ENCODE measurements at regions not wholly inside any gene's neighbourhood (a gene's known extent, or its start where the extent isn't known, plus 50 kb on each side); places are given as distances from the start of the nearest gene placed in this dataset.

DNA sequence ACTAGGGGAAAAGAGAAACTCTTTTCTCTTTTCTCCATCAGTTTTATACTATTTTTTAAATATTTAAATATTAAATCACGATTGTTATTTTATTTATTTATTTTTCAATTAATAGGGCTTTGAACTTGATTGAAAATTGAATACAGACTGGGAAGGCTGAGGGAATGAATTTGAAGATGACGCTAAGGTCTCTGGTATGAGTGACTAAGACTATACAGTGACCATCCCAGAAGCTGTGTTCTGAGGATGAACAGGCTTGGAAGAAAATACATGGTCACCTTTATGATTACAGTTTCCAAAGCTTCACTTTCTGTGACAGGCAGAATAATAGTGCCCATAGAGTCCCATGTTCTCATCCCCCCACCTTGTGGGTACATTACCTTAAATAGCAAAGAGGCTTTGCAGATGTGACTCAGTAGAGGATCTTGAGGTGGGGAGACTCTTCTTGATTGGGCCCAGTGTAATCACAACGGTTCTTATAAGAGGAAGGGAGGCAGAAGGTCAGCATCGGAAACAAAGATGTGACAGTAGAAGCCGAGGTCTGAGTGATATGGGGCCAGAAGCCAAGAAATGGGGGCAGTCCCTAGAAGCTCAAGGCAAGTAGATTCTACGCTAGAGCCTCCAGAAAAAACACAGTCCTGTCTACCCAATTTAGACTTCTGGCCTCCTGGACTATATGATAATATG lies 51.0 kb upstream of the LPP start:
- TF ChIP-seq TAF1 (IDR thresholded peaks at IDR 0.05; ENCODE audit: borderline replicate concordance, insufficient read depth, low read length) (no peak), FOXP2 (optimal IDR thresholded peaks at IDR 0.05; ENCODE audit: borderline replicate concordance, extremely low read depth, extremely low read length, insufficient read depth) (no peak), SIN3A (IDR thresholded peaks at IDR 0.05; ENCODE audit: borderline replicate concordance, insufficient read depth, low read length) (no peak), POLR2AphosphoS5 (IDR thresholded peaks at IDR 0.05; ENCODE audit: low read depth, low read length) (no peak)
- TF ChIP-seq, protein P1, sequence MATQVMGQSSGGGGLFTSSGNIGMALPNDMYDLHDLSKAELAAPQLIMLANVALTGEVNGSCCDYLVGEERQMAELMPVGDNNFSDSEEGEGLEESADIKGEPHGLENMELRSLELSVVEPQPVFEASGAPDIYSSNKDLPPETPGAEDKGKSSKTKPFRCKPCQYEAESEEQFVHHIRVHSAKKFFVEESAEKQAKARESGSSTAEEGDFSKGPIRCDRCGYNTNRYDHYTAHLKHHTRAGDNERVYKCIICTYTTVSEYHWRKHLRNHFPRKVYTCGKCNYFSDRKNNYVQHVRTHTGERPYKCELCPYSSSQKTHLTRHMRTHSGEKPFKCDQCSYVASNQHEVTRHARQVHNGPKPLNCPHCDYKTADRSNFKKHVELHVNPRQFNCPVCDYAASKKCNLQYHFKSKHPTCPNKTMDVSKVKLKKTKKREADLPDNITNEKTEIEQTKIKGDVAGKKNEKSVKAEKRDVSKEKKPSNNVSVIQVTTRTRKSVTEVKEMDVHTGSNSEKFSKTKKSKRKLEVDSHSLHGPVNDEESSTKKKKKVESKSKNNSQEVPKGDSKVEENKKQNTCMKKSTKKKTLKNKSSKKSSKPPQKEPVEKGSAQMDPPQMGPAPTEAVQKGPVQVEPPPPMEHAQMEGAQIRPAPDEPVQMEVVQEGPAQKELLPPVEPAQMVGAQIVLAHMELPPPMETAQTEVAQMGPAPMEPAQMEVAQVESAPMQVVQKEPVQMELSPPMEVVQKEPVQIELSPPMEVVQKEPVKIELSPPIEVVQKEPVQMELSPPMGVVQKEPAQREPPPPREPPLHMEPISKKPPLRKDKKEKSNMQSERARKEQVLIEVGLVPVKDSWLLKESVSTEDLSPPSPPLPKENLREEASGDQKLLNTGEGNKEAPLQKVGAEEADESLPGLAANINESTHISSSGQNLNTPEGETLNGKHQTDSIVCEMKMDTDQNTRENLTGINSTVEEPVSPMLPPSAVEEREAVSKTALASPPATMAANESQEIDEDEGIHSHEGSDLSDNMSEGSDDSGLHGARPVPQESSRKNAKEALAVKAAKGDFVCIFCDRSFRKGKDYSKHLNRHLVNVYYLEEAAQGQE (IDR thresholded peaks at IDR 0.05; ENCODE audit: insufficient read depth in 1 of 2, low read depth in 2 of 2, low read length in 2 of 2): no peak

DNA sequence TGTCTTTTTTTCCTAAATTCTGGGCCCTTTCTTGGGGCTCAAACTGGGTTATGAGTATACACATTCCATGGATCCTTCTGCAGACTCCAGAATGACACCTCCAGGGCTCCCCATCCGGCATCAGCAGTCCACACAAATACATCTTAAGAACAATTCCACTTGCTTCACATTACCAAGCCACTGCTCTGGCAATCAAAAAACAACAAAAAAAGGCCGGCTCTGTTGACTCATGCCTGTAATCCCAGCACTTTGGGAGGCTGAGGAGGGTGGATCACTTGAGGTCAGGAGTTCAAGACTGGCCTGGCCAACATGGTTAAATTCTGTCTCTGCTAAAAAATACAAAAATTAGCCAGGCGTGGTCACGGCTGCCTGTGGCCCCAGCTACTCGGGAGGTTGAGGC lies 49.9 kb upstream of the LPP start:
- TF ChIP-seq TAF1 (IDR thresholded peaks at IDR 0.05; ENCODE audit: borderline replicate concordance, insufficient read depth, low read length) (no peak), POLR2AphosphoS5 (IDR thresholded peaks at IDR 0.05; ENCODE audit: low read depth, low read length) (no peak), SIN3A (IDR thresholded peaks at IDR 0.05; ENCODE audit: borderline replicate concordance, insufficient read depth, low read length) (no peak), FOXP2 (optimal IDR thresholded peaks at IDR 0.05; ENCODE audit: borderline replicate concordance, extremely low read depth, extremely low read length, insufficient read depth) (no peak)
- TF ChIP-seq, protein P1 (IDR thresholded peaks at IDR 0.05; ENCODE audit: insufficient read depth in 1 of 2, low read depth in 2 of 2, low read length in 2 of 2): no peak

All from PFSK-1 (cell line).